Keratinocyte (primary cell): ENCODE measurements at regions not wholly inside any gene's neighbourhood (a gene's known extent, or its start where the extent isn't known, plus 50 kb on each side); places are given as distances from the start of the nearest gene placed in this dataset.

Experiments
- DNase-seq: peaks from one replicate; pipeline ENCODE4 v3.0.0-alpha.2; 2011; ENCODE audit warnings: low read depth, missing footprints, low spot score
- FAIRE-seq: peaks from 2 replicates; lab custom pipeline; 2011; peaks lifted over from hg19 to GRCh38; lab: Jason Lieb, UNC
- H2AFZ ChIP-seq: 2 replicates; pipeline ENCODE4 v1.6.0; 2012; ENCODE audit warnings: low read length, control low read depth, inconsistent platforms; ENCODE audit not compliant: control insufficient read depth
- H3K27ac ChIP-seq: 2 replicates; pipeline ENCODE4 v1.5.1; 2011; ENCODE audit warnings: low read length; ENCODE audit not compliant: control insufficient read depth, insufficient read depth
- H3K27me3 ChIP-seq: 3 replicates; pipeline ENCODE4 v1.6.0; 2011; ENCODE audit warnings: low read length; ENCODE audit not compliant: control insufficient read depth, insufficient read depth; ENCODE audit errors: extremely low read depth
- H3K36me3 ChIP-seq, 2 experiments: 2 replicates in 1 of 2; 3 replicates in 1 of 2; pipeline ENCODE4 v1.5.1; 2011; ENCODE audit warnings: low read length in 2 of 2, mild to moderate bottlenecking in 1 of 2; ENCODE audit not compliant: control insufficient read depth in 2 of 2, insufficient read depth in 2 of 2; ENCODE audit errors: extremely low read depth in 1 of 2
- H3K4me1 ChIP-seq: 3 replicates; pipeline ENCODE4 v1.5.1; 2011; ENCODE audit warnings: low read length; ENCODE audit not compliant: control insufficient read depth, insufficient read depth; ENCODE audit errors: extremely low read depth
- H3K4me2 ChIP-seq: 3 replicates; pipeline ENCODE4 v1.6.0; 2011; ENCODE audit warnings: low read depth, low read length; ENCODE audit not compliant: control insufficient read depth, insufficient read depth; ENCODE audit errors: extremely low read depth
- H3K4me3 ChIP-seq, 3 experiments: fragments of 200-600 bp in 1 of 3; sonication (generic) in 1 of 3; 2 replicates in 2 of 3; 3 replicates in 1 of 3; pipeline ENCODE4 v1.5.1; 2011 to 2016; ENCODE audit warnings: low read length in 3 of 3, mild to moderate bottlenecking in 3 of 3, control low read depth in 2 of 3, inconsistent platforms in 1 of 3, low read depth in 1 of 3, mixed read lengths in 1 of 3, mixed run types in 1 of 3, moderate library complexity in 1 of 3; ENCODE audit not compliant: control insufficient read depth in 2 of 3, insufficient read depth in 2 of 3; ENCODE audit errors: extremely low read depth in 1 of 3
- H3K79me2 ChIP-seq: 2 replicates; pipeline ENCODE4 v1.6.0; 2012; ENCODE audit warnings: low read length; ENCODE audit not compliant: control insufficient read depth, insufficient read depth
- H3K9ac ChIP-seq: 3 replicates; pipeline ENCODE4 v1.6.0; 2011; ENCODE audit warnings: low read length; ENCODE audit not compliant: control insufficient read depth, insufficient read depth; ENCODE audit errors: extremely low read depth
- H3K9me1 ChIP-seq: 3 replicates; pipeline ENCODE4 v1.6.0; 2011; ENCODE audit warnings: low read length; ENCODE audit not compliant: control insufficient read depth, insufficient read depth; ENCODE audit errors: extremely low read depth
- H3K9me3 ChIP-seq: 2 replicates; pipeline ENCODE4 v1.5.1; 2012; ENCODE audit warnings: low read depth, low read length; ENCODE audit not compliant: control insufficient read depth
- H4K20me1 ChIP-seq: 3 replicates; pipeline ENCODE4 v1.6.0; 2011; ENCODE audit warnings: low read length; ENCODE audit not compliant: control insufficient read depth, insufficient read depth; ENCODE audit errors: extremely low read depth
- EZH2 ChIP-seq: IDR thresholded peaks from one replicate; pipeline ENCODE4 v1.6.1; 2012; ENCODE audit warnings: inconsistent platforms, mild to moderate bottlenecking, low read length, moderate library complexity
- dilution Hi-C: fragments of 300-500 bp; cut with MboI; formaldehyde crosslinking; loops from one replicate; pipeline ENCODE4 v1.7.0; 2020; ENCODE audit warnings: low sequenced_read_pairs; ENCODE audit not compliant: extremely low pct_ligation_motif_present
- TF ChIP-seq, protein P1 (sequence below), 3 experiments: IDR thresholded peaks in 1 of 3; conservative IDR thresholded peaks in 1 of 3; optimal IDR thresholded peaks in 1 of 3; 2 replicates in 2 of 3; 3 replicates in 1 of 3; pipeline versions ENCODE3 to v1.5.1; 2011; ENCODE audit warnings: low read length in 3 of 3, mild to moderate bottlenecking in 3 of 3, moderate library complexity in 2 of 3, control low read depth in 1 of 3, inconsistent platforms in 1 of 3; ENCODE audit not compliant: insufficient read depth in 2 of 3; ENCODE audit errors: extremely low read depth in 1 of 3

DNA sequence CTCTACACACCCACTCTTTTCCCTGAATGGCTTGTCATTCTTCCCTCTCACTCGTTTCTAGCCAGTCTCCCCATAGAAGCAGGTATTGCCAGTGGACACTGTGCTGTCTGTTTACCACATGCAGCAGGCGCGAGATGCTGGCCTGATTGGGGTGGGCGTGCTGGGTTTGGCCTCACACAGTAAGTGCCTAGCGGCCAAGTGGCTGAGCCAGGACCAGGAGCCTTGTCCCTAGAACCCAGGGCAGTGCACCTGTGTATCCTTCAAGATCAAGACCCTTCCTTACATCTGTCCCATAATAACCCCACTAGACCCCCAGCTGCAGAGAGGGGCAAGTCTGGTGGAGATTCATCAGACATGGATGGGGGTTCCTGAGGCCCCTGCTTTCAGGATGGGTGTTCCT, 112.8 kb upstream of the IRX4 start:
- no peak overlapping the region for H3K27ac ChIP-seq
- no peaks in the 10 kb centered on the region for H3K79me2 ChIP-seq
- H3K27me3 ChIP-seq: peaks cover 15% of the 10 kb centered on the region
- no peaks in the 10 kb centered on the region for H4K20me1 ChIP-seq
- no peak overlapping the region for H3K4me3 ChIP-seq
- no peak overlapping the region for H3K9ac ChIP-seq
- DNase-seq (no peak), FAIRE-seq (no peak)
- H3K9me3 ChIP-seq: no peaks in the 10 kb centered on the region
- TF ChIP-seq EZH2: no peak
- TF ChIP-seq, protein P1, sequence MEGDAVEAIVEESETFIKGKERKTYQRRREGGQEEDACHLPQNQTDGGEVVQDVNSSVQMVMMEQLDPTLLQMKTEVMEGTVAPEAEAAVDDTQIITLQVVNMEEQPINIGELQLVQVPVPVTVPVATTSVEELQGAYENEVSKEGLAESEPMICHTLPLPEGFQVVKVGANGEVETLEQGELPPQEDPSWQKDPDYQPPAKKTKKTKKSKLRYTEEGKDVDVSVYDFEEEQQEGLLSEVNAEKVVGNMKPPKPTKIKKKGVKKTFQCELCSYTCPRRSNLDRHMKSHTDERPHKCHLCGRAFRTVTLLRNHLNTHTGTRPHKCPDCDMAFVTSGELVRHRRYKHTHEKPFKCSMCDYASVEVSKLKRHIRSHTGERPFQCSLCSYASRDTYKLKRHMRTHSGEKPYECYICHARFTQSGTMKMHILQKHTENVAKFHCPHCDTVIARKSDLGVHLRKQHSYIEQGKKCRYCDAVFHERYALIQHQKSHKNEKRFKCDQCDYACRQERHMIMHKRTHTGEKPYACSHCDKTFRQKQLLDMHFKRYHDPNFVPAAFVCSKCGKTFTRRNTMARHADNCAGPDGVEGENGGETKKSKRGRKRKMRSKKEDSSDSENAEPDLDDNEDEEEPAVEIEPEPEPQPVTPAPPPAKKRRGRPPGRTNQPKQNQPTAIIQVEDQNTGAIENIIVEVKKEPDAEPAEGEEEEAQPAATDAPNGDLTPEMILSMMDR (optimal IDR thresholded peaks at IDR 0.05 in 1 of 3, IDR thresholded peaks at IDR 0.05 in 1 of 3, conservative IDR thresholded peaks at IDR 0.05 in 1 of 3; ENCODE audit: extremely low read depth in 1 of 3, insufficient read depth in 2 of 3, low read length in 3 of 3): no peak
- no peaks in the 10 kb centered on the region for H3K36me3 ChIP-seq
- H3K9me1 ChIP-seq: no peaks in the 10 kb centered on the region
- no peak overlapping the region for H3K4me2 ChIP-seq
- dilution Hi-C loops: no loop called here
- H2AFZ ChIP-seq: no peak overlapping the region
- no peaks in the 10 kb centered on the region for H3K4me1 ChIP-seq

DNA sequence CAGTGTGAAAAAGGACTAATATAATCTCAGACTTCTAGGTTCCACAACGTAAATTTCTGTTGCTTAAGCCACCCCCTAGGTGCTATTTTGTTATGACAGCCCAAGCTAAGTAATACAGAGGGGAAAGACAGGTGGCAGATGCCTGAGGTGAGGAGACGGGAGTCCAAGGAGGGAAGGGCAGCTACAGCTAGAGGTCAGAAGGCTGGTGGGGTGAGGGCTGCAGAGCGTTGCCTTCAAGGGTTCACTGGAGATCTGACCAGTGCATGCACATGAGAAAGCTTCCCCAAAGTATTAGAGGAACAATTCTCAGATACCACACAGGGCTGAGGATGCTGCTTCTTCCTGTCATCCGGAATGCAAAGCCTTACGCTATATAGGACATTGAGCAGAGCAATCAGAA, 104.7 kb upstream of the IRX4 start:
- Histone ChIP-seq H3K27ac (no peak overlapping the region), H3K4me1 (no peaks in the 10 kb centered on the region), H3K9me3 (no peaks in the 10 kb centered on the region), H3K27me3 (no peaks in the 10 kb centered on the region), H3K4me3 (no peak overlapping the region), H3K9me1 (no peaks in the 10 kb centered on the region), H3K4me2 (no peak overlapping the region), H3K79me2 (no peaks in the 10 kb centered on the region), H3K9ac (no peak overlapping the region), H2AFZ (no peak overlapping the region), H4K20me1 (no peaks in the 10 kb centered on the region), H3K36me3 (no peaks in the 10 kb centered on the region)
- dilution Hi-C loops: no loop called here
- FAIRE-seq (no peak), DNase-seq (no peak)
- no peak for TF ChIP-seq EZH2
- TF ChIP-seq, protein P1 (optimal IDR thresholded peaks at IDR 0.05 in 1 of 3, IDR thresholded peaks at IDR 0.05 in 1 of 3, conservative IDR thresholded peaks at IDR 0.05 in 1 of 3; ENCODE audit: extremely low read depth in 1 of 3, insufficient read depth in 2 of 3, low read length in 3 of 3): no peak
